Calu3 (cell line): ENCODE measurements at regions not wholly inside any gene's neighbourhood (a gene's known extent, or its start where the extent isn't known, plus 50 kb on each side); places are given as distances from the start of the nearest gene placed in this dataset.

Source experiments
- BruUV-seq: library from RNA; stranded (reverse); fragments of 400-500 nt; replicated peaks from 2 replicates; lab custom pipeline; 2021; lab: Mats Ljungman, UMichigan
- CTCF ChIA-PET: fragments of 300-600 bp; sonication (Branson Sonifier 250); formaldehyde crosslinking; loops from one replicate; lab custom pipeline; 2022; ENCODE audit warnings: antibody characterized with exemption; lab: Charles Lee
- DNase-seq: peaks from one replicate; pipeline ENCODE4 v3.0.0; 2022
- H3K27ac Mint-ChIP-seq: one replicate; pipeline ENCODE4 v1.8.0; 2022; ENCODE audit warnings: mixed read lengths; ENCODE audit not compliant: unreplicated experiment
- H3K27me3 Mint-ChIP-seq: one replicate; pipeline ENCODE4 v1.8.0; 2022; ENCODE audit warnings: mixed read lengths; ENCODE audit not compliant: unreplicated experiment
- H3K36me3 Mint-ChIP-seq: one replicate; pipeline ENCODE4 v1.8.0; 2022; ENCODE audit warnings: mild to moderate bottlenecking, moderate library complexity, mixed read lengths; ENCODE audit not compliant: insufficient read depth, unreplicated experiment
- H3K4me1 Mint-ChIP-seq: one replicate; pipeline ENCODE4 v1.8.0; 2022; ENCODE audit warnings: mild to moderate bottlenecking, low read depth, mixed read lengths; ENCODE audit not compliant: unreplicated experiment
- H3K4me3 Mint-ChIP-seq: one replicate; pipeline ENCODE4 v1.8.0; 2022; ENCODE audit warnings: mild to moderate bottlenecking, low read depth, moderate library complexity, mixed read lengths; ENCODE audit not compliant: unreplicated experiment
- H3K9me3 Mint-ChIP-seq: one replicate; pipeline ENCODE4 v1.8.0; 2022; ENCODE audit warnings: low read depth, mixed read lengths; ENCODE audit not compliant: unreplicated experiment
- CTCF ChIP-seq: fragments of 200-600 bp; IDR thresholded peaks from one replicate; pipeline ENCODE4 v1.8.0; 2022; ENCODE audit warnings: antibody characterized with exemption; ENCODE audit not compliant: unreplicated experiment
- intact Hi-C: fragments of 100-400 bp; cut with micrococcal nuclease; formaldehyde crosslinking; loops from one replicate; pipeline ENCODE4 v1.10.0; 2022; ENCODE audit not compliant: unreplicated experiment

- no peak for DNase-seq
- H3K36me3 Mint-ChIP-seq, result no peaks in the 10 kb centered on the region
- H3K4me1 Mint-ChIP-seq, result no peaks in the 10 kb centered on the region
- no TSS peak for BruUV-seq
- CTCF ChIA-PET, result no interaction called here
- no peaks in the 10 kb centered on the region for H3K27me3 Mint-ChIP-seq
- no peak for TF ChIP-seq CTCF
- no peak overlapping the region for H3K4me3 Mint-ChIP-seq
- intact Hi-C loops, result no loop called here
- no peak overlapping the region for H3K27ac Mint-ChIP-seq
- peaks cover 2% of the 10 kb centered on the region for H3K9me3 Mint-ChIP-seq
Measured at GRCh38 chr18:78396756-78397155, 582.9 kb upstream of the SALL3 start.

DNA sequence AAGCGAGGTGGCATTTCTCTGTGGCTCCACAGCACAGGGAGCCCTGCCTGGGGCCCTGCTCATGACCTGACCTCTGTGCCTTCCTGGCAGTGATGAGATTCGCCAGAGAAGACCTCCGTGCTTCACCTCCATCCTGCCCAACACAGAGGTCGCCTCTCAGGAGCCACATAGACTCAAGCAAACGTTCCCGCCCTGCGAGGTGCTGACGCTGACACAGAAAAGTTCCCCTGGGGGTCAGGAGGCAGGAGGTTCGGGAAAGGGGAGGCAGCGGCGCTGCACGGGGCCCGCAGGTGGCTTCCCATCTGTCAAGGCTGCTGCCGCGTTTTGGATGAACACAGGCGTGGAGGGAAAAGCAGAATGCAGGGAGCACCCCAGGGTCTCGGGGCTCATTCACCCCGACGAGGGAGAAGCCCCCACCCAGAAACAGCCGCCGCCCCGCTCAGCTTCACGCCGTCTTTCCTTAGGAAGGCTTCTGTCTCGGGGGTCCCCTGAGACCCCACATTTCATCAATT is 579.6 kb upstream of the SALL3 start:
- Mint-ChIP-seq H3K9me3 (peaks cover 5% of the 10 kb centered on the region), H3K4me1 (no peaks in the 10 kb centered on the region), H3K36me3 (no peaks in the 10 kb centered on the region), H3K27ac (no peak overlapping the region), H3K4me3 (no peak overlapping the region), H3K27me3 (no peaks in the 10 kb centered on the region)
- no peak for TF ChIP-seq CTCF
- DNase-seq, result no peak
- intact Hi-C loops, result no loop called here
- CTCF ChIA-PET, result no interaction called here
- BruUV-seq, result no TSS peak

DNA sequence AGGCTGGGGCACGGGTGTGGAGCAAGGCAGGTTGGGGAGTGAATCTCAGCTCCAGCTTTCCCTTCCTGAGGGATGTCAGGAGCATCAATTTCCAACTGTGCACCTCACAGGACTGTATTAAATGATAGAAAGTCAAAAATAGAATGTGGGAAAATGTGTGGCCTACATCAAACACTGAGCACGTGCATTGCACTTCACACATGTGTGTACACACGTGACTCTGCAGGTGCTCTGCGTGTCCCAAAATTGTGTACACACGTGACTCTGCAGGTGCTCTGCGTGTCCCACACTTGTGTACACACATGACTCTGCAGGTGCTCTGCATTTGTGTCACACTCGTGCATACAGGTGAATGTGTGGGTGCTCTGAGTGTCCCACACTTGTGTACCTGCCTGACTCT is 577.2 kb upstream of the SALL3 start:
- BruUV-seq, result no TSS peak
- H3K4me1 Mint-ChIP-seq, result no peaks in the 10 kb centered on the region
- CTCF ChIA-PET, result no interaction called here
- H3K27me3 Mint-ChIP-seq, result no peaks in the 10 kb centered on the region
- no peak overlapping the region for H3K27ac Mint-ChIP-seq
- H3K36me3 Mint-ChIP-seq, result no peaks in the 10 kb centered on the region
- TF ChIP-seq CTCF, result no peak
- peaks cover 12% of the 10 kb centered on the region for H3K9me3 Mint-ChIP-seq
- H3K4me3 Mint-ChIP-seq, result no peak overlapping the region
- intact Hi-C loops, result no loop called here
- DNase-seq, result no peak

DNA sequence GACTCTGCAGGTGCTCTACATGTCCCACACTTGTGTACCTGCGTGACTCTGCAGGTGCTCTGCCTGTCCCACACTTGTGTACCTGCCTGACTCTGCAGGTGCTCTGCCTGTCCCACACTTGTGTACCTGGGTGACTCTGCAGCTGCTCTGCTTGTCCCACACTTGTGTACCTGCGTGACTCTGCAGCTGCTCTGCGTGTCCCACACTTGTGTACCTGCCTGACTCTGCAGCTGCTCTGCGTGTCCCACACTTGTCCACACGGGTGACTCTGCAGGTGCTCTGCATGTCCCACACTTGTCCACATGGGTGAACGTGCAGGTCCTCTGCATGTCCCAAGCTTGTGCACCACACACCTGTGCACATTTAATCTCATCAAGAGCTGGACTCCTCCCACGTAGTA is 576.7 kb upstream of the SALL3 start:
- DNase-seq, result no peak
- Mint-ChIP-seq H3K36me3 (no peaks in the 10 kb centered on the region), H3K27ac (no peak overlapping the region), H3K4me3 (no peak overlapping the region), H3K27me3 (no peaks in the 10 kb centered on the region), H3K4me1 (no peaks in the 10 kb centered on the region), H3K9me3 (peaks cover 13% of the 10 kb centered on the region)
- TF ChIP-seq CTCF, result no peak
- CTCF ChIA-PET, result no interaction called here
- intact Hi-C loops, result no loop called here
- no TSS peak for BruUV-seq
